HepG2 (cell line): ENCODE measurements at regions not wholly inside any gene's neighbourhood (a gene's known extent, or its start where the extent isn't known, plus 50 kb on each side); places are given as distances from the start of the nearest gene placed in this dataset.

Source experiments
- AHR ChIP-seq: IDR thresholded peaks from 2 replicates; pipeline ENCODE4 v1.6.1; 2018; ENCODE audit warnings: missing genetic modification reagents, missing compliant biosample characterization
- BHLHE40 ChIP-seq: IDR thresholded peaks from 2 replicates; pipeline ENCODE4 v1.6.1; 2011; ENCODE audit warnings: low read length, improper control_type of control experiment
- CBX2 ChIP-seq, 2 experiments: fragments of 200-600 bp in 1 of 2; sonication (generic); formaldehyde crosslinking in 1 of 2; IDR thresholded peaks; 2 replicates each; pipeline versions ENCODE4 v1.7.0 to v1.8.1; 2018 to 2022; ENCODE audit warnings: low read depth in 2 of 2, low read length in 1 of 2, mild to moderate bottlenecking in 1 of 2, missing genetic modification reagents in 1 of 2
- CCAR2 ChIP-seq: fragments of 200-400 bp; formaldehyde crosslinking; optimal IDR thresholded peaks from 2 replicates; pipeline ENCODE3; 2018; ENCODE audit warnings: low read depth, mild to moderate bottlenecking, low read length, moderate library complexity
- EZH2 ChIP-seq: conservative IDR thresholded peaks from 2 replicates; pipeline ENCODE4 v1.6.1; 2012; ENCODE audit warnings: mild to moderate bottlenecking, low read depth, low read length, moderate library complexity
- FOXK2 ChIP-seq: fragments of 450-650 bp; IDR thresholded peaks from 2 replicates; pipeline ENCODE4 v1.6.1; 2016
- GATA4 ChIP-seq: sonication (generic); IDR thresholded peaks from 2 replicates; pipeline ENCODE4 v1.6.1; 2016; ENCODE audit warnings: antibody characterized with exemption, low read depth, borderline replicate concordance
- HDAC6 ChIP-seq: fragments of 200-600 bp; sonication (generic); IDR thresholded peaks from 2 replicates; pipeline ENCODE4 v1.7.0; 2017; ENCODE audit warnings: mild to moderate bottlenecking, antibody characterized with exemption, low read length, low read depth
- ISX ChIP-seq: sonication (generic); formaldehyde crosslinking; conservative IDR thresholded peaks from 2 replicates; pipeline ENCODE4 v1.5.0; 2020; ENCODE audit warnings: missing genetic modification reagents
- JUNB ChIP-seq: sonication (generic); formaldehyde crosslinking; IDR thresholded peaks from 2 replicates; pipeline ENCODE4 v1.8.0; 2022; ENCODE audit warnings: missing genetic modification reagents, mild to moderate bottlenecking, borderline replicate concordance
- MYC ChIP-seq: sonication (generic); formaldehyde crosslinking; IDR thresholded peaks from 2 replicates; pipeline ENCODE4 v1.9.0; 2021; ENCODE audit warnings: missing genetic modification reagents, borderline replicate concordance
- NONO ChIP-seq, 2 experiments: fragments of 450-650 bp in 1 of 2; sonication (generic) in 1 of 2; formaldehyde crosslinking in 1 of 2; IDR thresholded peaks in 1 of 2; conservative IDR thresholded peaks in 1 of 2; 2 replicates each; pipeline versions ENCODE4 v1.6.1 to v1.8.0; 2017 to 2022; ENCODE audit warnings: mild to moderate bottlenecking in 1 of 2, missing genetic modification reagents in 1 of 2, moderate library complexity in 1 of 2
- POLR2A ChIP-seq, 2 experiments: IDR thresholded peaks; 2 replicates each; pipeline ENCODE4 v1.6.1; 2011; ENCODE audit warnings: low read depth in 2 of 2, low read length in 2 of 2, mild to moderate bottlenecking in 1 of 2, moderate library complexity in 1 of 2; ENCODE audit not compliant: insufficient read depth in 1 of 2
- RARA ChIP-seq: IDR thresholded peaks from 2 replicates; pipeline ENCODE4 v1.6.1; 2016; ENCODE audit warnings: missing genetic modification reagents, missing compliant biosample characterization
- YEATS4 ChIP-seq: sonication (generic); formaldehyde crosslinking; IDR thresholded peaks from 2 replicates; pipeline ENCODE4 v1.4.0; 2020; ENCODE audit warnings: missing genetic modification reagents, borderline replicate concordance
- ZBTB38 ChIP-seq: sonication (generic); formaldehyde crosslinking; IDR thresholded peaks from 2 replicates; pipeline ENCODE4 v1.5.1; 2020; ENCODE audit warnings: mild to moderate bottlenecking, missing genetic modification reagents
- ZNF160 ChIP-seq: sonication (generic); formaldehyde crosslinking; IDR thresholded peaks from 2 replicates; pipeline ENCODE4 v1.8.0; 2022; ENCODE audit warnings: mild to moderate bottlenecking, inconsistent platforms, missing genetic modification reagents
- ZNF256 ChIP-seq: sonication (generic); formaldehyde crosslinking; conservative IDR thresholded peaks from 2 replicates; pipeline ENCODE4 v1.4.0; 2020; ENCODE audit warnings: missing genetic modification reagents
- ZNF709 ChIP-seq: sonication (generic); formaldehyde crosslinking; IDR thresholded peaks from 2 replicates; pipeline ENCODE4 v1.5.0; 2020; ENCODE audit warnings: mild to moderate bottlenecking, missing genetic modification reagents
- ZSCAN29 ChIP-seq: sonication (generic); formaldehyde crosslinking; conservative IDR thresholded peaks from 2 replicates; pipeline ENCODE4 v1.4.0; 2020; ENCODE audit warnings: mild to moderate bottlenecking, missing genetic modification reagents
- TF ChIP-seq, protein P1 (sequence below): sonication (generic); formaldehyde crosslinking; IDR thresholded peaks from 2 replicates; pipeline ENCODE4 v1.4.0; 2020; ENCODE audit warnings: missing genetic modification reagents
- TF ChIP-seq, protein P2 (sequence below): sonication (generic); formaldehyde crosslinking; IDR thresholded peaks from 2 replicates; pipeline ENCODE4 v1.9.0; 2022; ENCODE audit warnings: low read depth, missing genetic modification reagents
- TF ChIP-seq, protein P3 (sequence below): sonication (generic); formaldehyde crosslinking; IDR thresholded peaks from 2 replicates; pipeline ENCODE4 v1.4.0; 2020; ENCODE audit warnings: missing genetic modification reagents

DNA sequence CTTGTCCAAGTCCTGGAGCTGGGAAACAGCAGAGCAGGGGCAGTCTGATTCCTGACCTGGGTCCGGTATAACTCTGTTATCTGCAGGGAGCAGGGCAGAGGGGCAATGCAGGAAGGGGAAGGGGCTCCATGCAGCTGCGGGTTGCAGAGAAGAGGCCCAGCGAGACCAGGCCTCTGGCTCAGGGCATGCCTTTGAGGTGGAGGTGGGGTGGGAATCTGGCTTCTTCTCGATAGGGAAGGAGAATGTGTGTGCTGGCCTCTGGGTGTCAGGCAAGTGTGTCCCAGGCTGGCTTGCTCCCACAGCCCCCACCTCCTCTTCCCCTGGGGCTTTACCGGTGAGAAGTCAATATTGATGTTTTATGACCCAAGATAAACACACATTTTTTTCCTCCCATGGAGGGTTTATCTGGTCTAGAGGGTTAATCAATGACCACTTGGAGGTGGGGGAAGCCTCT is 187.1 kb upstream of the HAAO start (continued):
- TF ChIP-seq HDAC6, result no peak
- peak; percentile 87 for TF ChIP-seq ZNF160 (CRISPR knock-in tag)
- peak in 1 of 2 experiments; percentile 71; a peak in 2 of 4 replicates for TF ChIP-seq POLR2A (IDR thresholded peaks at IDR 0.05; ENCODE audit: insufficient read depth in 1 of 2, low read depth in 2 of 2, low read length in 2 of 2)
- TF ChIP-seq ZNF256, result peak; percentile 82
- peak; percentile 83; the same call in 1 of the 2 replicates for TF ChIP-seq ZBTB38
- TF ChIP-seq MYC (CRISPR knock-in tag), result peak; percentile 86; the same call in 1 of the 2 replicates
- TF ChIP-seq ZSCAN29 (CRISPR knock-in tag), result 0 out of 2 replicates have a peak, but pooled peaks have one; percentile 45
- no peak for TF ChIP-seq NONO (IDR thresholded peaks at IDR 0.05)
- peak; percentile 99 for TF ChIP-seq NONO (CRISPR knock-in tag; conservative IDR thresholded peaks at IDR 0.05)
- no peak for TF ChIP-seq EZH2
- no peak for TF ChIP-seq CBX2 (IDR thresholded peaks at IDR 0.05; ENCODE audit: low read depth, low read length)
- no peak for TF ChIP-seq CBX2 (CRISPR knock-in tag; IDR thresholded peaks at IDR 0.05; ENCODE audit: low read depth)
- peak; percentile 95; the same call in 1 of the 2 replicates for TF ChIP-seq AHR (CRISPR knock-in tag)
- TF ChIP-seq BHLHE40, result peak; percentile 73
- peak; percentile 97 for TF ChIP-seq GATA4
- TF ChIP-seq, protein P1, sequence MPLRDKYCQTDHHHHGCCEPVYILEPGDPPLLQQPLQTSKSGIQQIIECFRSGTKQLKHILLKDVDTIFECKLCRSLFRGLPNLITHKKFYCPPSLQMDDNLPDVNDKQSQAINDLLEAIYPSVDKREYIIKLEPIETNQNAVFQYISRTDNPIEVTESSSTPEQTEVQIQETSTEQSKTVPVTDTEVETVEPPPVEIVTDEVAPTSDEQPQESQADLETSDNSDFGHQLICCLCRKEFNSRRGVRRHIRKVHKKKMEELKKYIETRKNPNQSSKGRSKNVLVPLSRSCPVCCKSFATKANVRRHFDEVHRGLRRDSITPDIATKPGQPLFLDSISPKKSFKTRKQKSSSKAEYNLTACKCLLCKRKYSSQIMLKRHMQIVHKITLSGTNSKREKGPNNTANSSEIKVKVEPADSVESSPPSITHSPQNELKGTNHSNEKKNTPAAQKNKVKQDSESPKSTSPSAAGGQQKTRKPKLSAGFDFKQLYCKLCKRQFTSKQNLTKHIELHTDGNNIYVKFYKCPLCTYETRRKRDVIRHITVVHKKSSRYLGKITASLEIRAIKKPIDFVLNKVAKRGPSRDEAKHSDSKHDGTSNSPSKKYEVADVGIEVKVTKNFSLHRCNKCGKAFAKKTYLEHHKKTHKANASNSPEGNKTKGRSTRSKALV (CRISPR knock-in tag), result 0 out of 2 replicates have a peak, but pooled peaks have one; percentile 55
- TF ChIP-seq ISX (CRISPR knock-in tag), result no peak
- peak; percentile 94 for TF ChIP-seq FOXK2
- TF ChIP-seq ZNF709, result peak; percentile 89; the same call in 1 of the 2 replicates
- TF ChIP-seq, protein P2, sequence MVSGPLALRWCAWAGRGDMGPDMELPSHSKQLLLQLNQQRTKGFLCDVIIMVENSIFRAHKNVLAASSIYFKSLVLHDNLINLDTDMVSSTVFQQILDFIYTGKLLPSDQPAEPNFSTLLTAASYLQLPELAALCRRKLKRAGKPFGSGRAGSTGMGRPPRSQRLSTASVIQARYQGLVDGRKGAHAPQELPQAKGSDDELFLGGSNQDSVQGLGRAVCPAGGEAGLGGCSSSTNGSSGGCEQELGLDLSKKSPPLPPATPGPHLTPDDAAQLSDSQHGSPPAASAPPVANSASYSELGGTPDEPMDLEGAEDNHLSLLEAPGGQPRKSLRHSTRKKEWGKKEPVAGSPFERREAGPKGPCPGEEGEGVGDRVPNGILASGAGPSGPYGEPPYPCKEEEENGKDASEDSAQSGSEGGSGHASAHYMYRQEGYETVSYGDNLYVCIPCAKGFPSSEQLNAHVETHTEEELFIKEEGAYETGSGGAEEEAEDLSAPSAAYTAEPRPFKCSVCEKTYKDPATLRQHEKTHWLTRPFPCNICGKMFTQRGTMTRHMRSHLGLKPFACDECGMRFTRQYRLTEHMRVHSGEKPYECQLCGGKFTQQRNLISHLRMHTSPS, result peak; percentile 79
- no peak for TF ChIP-seq CCAR2
- peak; percentile 98 for TF ChIP-seq RARA (CRISPR knock-in tag)
- TF ChIP-seq YEATS4 (CRISPR knock-in tag), result peak; percentile 72
- TF ChIP-seq JUNB (CRISPR knock-in tag), result no peak; the same call in 1 of the 2 replicates
- TF ChIP-seq, protein P3, sequence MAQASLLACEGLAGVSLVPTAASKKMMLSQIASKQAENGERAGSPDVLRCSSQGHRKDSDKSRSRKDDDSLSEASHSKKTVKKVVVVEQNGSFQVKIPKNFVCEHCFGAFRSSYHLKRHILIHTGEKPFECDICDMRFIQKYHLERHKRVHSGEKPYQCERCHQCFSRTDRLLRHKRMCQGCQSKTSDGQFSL (CRISPR knock-in tag), result peak; percentile 91
